DMS79 treated with DMSO at 0.1 percent for 48 hours (cell line): ENCODE measurements at regions not wholly inside any gene's neighbourhood (a gene's known extent, or its start where the extent isn't known, plus 50 kb on each side); places are given as distances from the start of the nearest gene placed in this dataset.
"Not testable (repeated sequence)": the region's sequence is repeated elsewhere in the genome, so short reads cannot be mapped to it uniquely, and the experiment has no call there.

Experiments used
- DNase-seq: peaks from one replicate; lab custom pipeline; 2025; lab: John Stamatoyannopoulos, UW

DNA sequence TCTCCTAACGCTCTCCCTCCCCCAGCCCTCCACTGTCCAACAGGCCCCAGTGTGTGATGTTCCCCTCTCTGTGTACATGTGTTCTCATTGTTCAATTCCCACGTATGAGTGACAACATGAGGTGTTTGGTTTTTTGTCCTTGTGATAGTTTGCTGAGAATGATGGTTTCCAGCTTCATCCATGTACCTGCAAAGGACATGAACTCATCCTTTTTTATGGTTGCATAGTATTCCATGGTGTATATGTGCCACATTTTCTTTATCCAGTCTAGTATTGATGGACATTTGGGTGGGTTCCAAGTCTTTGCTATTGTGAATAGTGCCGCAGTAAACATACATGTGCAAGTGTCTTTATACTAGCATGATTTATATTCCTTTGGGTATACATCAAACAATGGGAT, 347.4 kb downstream of the MAGEE1 start:
- not testable (repeated sequence) for DNase-seq

DNA sequence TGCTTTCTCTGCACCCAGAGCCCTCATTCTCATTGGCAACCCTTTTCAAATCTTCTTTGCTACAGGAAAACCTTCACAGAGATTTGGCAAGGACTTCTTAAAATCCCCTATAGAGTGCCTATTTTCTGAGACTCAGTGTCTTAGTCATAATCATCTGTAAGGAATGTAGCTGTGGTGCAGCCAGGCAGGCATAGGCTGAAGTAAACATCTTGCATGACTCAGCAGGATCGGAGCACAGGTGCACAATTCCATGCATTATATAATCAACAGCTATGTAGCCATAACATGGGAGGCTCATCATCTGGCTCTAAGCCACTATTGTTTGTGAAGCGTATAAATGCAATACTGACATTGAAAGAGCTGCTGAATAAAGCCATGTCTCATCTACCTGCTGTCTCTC, 368.8 kb downstream of the MAGEE1 start:
- DNase-seq, result no peak

DNA sequence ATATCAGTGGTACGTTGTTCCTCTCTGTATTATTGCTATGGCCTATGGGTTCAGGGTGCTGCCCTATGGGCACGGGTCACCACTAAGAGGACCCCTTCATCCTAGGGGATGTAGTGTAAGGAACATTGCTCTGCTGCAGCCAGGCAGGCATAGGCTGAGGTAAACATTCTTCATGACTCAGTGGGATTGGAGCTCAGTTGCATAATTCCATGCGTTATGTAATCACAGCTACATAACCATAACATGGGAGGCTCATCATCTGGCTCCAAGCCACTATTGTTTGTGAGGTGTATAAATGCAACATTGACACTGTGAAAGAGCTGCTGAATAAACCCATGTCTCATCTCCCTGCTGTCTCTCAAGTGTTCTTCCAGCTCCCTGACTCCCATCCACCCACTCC, 375.2 kb downstream of the MAGEE1 start:
- no peak for DNase-seq

DNA sequence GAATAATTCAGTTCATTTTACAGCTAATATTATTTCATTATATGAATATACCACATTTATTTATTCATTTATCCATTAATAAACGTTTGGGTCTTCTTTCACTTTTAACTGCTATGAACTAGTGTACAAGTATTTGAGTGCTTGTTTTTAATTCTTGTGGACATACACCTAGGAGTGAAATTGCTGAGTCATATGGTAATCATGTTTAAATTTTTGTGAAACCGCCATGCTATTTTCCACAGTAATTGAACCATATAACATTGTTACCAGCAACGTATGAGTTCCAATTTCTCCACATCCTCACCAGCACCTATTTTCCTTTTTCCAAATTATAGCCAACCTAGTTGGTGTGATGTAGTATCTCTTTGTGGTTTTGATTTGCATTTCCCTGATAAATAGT, 388.2 kb downstream of the MAGEE1 start:
- DNase-seq, result no peak

DNA sequence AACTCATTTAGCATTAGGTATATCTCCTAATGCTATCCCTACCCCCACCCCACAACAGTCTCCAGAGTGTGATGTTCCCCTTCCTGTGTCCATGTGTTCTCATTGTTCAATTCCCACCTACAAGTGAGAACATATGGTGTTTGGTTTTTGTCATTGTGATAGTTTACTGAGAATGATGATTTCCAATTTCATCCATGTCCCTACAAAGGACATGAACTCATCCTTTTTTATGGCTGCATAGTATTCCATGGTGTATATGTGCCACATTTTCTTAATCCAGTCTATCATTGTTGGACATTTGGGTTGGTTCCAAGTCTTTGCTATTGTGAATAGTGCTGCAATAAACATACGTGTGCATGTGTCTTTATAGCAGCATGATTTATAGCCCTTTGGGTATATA, 389.8 kb downstream of the MAGEE1 start:
- DNase-seq, result not testable (repeated sequence)

DNA sequence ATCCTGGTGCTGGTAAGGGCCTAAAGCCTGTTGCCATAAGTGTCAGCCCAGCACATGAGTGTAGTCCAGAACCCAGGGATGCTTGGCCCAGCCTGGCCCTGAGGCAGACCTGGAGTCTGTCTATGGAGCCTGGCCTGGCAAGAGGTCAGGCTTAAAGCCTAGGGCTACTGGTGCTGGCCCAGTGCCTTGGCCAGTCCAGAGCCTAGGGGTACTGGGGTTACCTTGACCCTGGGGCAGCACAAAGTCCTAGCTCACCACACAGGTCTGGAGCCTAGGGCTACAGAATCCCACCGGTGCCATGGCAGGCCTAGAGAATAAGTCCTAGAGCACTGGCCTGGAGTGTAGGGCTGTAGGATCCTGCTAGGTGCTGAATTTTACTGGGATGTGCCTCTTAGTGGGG, 393.8 kb downstream of the MAGEE1 start:
- DNase-seq, result no peak

DNA sequence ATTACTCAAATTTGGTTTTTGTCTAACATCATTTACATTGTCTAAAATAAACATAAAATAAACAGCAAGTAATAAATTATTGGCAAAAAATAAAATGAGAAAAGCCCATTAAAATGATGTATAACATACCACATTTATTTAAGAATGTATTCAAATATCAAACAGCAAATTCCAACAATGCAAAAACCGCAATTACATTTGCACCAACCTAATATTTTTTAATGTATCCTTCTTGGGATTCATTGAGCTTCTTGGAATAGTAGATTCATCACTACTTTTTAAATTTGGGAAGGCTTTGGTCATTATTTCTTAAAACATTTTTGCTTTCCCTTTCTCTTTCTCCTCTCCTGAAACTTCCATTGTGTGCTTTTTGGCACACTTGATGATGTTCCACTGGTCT, 400.2 kb downstream of the MAGEE1 start:
- no peak for DNase-seq

DNA sequence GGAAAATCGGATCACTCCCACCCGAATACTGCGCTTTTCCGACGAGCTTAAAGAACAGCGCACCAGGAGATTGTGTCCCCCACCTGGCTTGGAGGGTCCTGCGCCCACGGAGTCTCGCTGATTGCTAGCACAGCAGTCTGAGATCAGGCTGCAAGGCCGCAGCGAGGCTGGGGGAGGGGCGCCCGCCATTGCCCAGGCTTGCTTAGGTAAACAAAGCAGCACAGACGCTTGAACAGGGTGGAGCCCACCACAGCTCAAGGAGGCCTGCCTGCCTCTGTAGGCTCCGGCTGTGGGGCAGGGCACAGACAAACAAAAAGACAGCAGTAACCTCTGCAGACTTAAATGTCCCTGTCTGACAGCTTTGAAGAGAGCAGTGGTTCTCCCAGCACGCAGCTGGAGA, 413.4 kb downstream of the MAGEE1 start:
- not testable (repeated sequence) for DNase-seq

DNA sequence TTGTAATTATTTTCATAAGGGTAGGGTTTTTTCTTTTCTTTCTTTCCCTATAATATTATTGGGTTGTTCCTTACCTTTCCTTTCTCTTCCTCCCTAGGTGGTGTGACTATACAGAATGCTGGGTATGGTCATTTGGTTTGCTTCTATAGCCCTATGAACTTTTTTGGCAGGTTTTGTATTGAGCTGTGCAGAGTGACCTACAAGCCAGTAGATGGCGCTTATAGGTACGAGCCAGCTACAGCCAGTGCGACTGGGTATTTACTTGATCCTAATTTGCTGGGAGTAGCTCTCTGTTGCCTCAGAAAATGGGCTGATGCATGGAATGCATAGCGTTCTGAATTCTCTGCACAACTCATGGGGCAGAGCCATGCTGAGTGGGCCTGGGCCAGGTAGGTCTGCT, 423.3 kb downstream of the MAGEE1 start:
- DNase-seq, result no peak

DNA sequence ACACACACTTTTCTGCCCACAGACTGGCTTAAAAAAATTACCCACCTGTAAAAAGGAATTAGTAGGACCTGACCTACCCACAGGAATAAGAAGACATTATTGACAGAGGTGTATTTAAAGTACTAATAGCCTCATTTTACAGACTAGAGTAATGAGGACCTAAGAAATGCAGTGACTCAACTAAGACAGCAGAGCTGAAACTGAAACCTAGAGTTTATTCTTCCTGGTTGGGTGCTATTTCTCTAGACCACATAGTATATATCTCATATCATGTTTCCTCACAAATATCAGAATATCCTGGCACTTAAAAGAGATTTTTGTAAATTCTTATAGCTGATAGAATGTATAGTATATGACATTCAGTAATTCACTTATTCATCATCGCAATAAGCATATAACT, 435.0 kb downstream of the MAGEE1 start:
- DNase-seq, result no peak

DNA sequence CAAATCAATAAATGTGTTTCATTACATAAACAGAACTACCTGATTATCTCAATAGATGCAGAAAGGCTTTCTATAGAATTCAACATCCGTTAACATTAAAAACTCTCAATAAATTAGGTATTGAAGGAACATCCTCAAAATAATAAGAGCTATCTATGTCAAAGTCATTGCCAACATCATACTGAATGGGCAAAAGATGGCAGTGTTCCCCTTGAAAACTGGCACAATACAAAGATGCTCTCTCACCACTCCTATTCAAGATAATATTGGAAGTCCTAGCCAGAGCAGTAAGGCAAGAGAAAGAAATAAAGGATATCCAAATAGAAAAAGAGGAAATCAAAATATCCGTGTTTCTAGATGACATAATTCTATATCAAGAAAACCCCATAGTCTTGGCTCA, 466.4 kb downstream of the MAGEE1 start:
- DNase-seq, result no peak

DNA sequence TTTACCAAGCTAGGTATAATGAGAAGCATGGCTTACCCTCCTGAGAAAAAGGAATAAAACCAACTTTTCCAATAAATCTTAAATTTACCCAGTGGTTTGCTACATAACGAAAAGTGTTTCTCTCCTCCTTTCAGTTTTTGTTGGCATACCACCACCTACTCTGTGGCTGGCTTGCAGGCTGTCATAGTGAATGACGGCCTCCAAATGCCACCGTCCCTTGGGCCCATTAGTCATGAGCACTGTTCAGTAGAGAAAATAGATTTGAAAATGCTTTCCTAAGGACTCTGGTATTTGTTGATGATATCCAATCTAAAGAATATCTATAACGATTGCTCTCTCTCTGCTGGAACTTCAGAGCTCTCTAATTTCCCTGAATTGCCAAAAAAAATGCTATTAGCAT, 488.3 kb downstream of the MAGEE1 start:
- no peak for DNase-seq

DNA sequence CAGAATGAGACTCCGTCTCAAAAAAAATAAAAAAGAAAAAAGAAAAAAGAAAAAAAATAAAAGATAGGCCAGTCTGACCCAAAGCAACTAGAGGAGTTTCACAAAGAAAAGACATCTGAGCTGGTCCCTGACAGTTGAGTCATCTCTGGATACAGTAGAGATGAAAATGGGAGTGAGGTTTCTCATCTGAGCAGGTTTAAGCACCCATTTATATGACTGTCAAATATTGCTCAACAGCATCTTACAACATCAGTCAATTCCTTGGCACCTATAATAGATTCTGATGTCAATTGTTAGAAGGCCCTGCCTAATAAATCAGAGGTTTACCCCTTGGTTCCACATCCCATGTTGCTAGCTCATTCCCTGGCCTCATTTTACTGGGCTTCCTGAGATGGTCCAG, 490.5 kb downstream of the MAGEE1 start:
- DNase-seq, result no peak

DNA sequence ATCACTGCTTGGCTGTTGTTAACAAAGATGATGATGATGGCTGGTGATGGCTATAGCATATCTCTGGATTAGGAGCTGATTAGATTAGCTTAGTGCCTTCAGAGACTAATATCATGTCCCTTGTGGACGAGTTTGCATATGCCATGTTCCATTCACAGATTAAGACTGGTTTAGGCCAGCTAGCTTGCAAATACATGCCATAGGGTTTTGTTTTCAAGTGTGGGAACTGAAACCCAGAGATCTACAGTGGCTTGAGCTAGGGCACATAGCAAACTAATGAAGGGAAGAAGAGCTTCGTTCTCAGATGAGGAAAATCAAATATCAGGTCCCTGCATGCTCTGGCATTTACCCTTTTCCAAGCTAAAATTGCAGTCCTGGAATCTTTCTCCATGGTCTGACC, 492.3 kb downstream of the MAGEE1 start:
- DNase-seq, result no peak

DNA sequence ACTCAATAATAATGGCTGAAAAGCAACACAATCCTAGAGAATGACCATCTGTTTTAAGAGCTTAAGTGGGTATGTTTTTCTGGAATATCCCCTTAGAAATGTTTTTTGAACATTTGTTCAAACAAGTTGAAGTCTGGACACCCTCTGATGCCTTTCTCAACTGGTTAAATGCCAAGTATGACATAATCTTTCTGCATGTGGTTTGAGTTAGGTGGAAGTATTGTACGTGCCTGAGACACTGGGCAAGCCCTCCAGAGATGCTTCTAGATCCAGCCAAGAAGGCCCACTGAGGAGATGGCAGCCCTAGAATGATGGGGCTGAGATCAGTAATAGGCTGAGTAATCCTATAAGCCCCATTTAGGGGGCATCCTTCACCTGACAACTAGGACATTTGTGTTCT, 493.1 kb downstream of the MAGEE1 start:
- no peak for DNase-seq

DNA sequence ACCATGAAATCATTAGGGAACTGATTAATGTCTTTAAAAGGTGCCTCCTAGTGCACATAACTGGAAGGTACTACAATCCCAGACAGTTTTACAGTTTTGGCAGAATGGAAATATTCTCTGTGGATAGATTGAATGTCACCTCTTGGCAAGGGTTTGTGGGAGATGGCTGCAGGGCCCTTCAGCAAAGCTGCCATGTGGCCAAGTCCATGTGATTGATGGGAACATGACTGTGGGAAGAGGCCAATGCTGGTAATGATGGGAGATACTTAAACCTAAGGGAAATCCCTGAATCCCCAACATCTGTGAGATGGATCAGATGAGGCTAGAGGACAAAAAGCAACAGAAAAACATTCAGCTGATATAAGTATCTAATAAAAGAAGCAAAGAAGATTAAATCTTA, 493.7 kb downstream of the MAGEE1 start:
- DNase-seq, result no peak

DNA sequence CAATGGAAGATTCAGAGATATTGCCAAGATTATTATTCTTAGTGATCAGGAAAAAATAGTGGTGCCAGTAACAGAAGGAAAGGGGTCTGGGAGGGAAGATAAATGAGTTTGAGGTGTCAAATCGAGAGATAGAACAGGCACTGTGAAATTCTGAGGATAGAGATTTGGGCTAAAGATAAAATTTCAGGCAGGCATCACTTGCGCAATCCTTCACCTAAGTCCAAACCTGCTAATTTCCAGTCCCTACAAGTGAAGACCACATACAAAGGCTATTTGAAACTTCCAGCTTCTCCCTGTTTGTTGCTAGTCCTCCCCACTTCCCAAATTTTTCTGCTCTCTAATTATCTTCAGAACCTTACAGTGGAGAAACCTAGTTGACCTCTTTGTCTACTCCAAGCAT, 494.6 kb downstream of the MAGEE1 start:
- DNase-seq, result no peak

DNA sequence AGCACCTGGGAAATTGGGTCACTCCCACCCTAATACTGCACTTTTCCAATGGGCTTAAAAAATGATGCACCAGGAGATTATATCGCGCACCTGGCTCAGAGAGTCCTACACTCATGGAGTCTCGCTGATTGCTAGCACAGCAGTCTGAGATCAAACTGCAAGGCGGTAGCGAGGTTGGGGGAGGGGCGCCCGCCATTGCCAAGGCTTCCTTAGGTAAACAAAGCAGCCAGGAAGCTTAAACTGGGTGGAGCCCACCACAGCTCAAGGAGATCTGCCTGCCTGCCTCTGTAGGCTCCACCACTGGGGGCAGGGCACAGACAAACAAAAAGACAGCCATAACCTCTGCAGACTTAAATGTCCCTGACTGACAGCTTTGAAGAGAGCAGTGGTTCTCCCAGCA, 497.1 kb downstream of the MAGEE1 start:
- not testable (repeated sequence) for DNase-seq

DNA sequence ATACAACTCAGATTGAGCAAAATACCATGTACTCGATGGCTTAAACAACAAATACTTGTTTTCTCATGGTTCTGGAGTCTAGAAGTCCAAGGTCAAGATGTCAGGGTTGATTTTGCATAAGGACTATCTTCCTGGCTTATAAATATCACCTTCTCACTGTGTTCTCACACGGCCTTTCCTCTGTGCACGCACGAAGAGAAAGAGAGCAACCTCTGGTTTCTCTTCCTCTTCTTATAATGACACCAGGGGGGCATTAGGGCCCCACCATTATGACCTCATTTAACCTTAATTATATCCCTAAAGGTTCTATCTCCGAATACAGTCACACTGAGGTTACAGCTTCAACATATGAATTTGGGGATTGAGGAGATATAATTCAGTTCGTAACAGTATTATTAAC, 504.0 kb downstream of the MAGEE1 start:
- no peak for DNase-seq

DNA sequence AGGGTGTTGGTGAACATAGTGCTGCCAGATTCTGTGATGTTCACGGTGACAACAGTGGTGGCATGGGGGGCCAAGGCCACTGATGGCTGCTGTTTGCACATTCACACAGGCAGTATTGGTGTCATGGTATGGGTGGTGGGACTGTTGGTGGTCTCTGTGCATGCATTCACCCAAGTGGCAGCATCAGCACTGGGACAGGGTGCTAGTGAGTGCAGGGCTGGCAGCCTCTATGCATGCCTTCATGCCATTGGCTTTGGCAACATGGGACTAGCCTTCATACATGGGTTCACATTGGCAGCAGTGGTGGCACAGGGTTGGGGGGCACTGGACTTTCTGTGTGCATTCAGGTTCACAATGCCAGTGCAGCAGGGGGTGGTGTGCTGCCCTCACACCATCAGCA, 489.7 kb upstream of the FGF16 start:
- DNase-seq, result no peak

DNA sequence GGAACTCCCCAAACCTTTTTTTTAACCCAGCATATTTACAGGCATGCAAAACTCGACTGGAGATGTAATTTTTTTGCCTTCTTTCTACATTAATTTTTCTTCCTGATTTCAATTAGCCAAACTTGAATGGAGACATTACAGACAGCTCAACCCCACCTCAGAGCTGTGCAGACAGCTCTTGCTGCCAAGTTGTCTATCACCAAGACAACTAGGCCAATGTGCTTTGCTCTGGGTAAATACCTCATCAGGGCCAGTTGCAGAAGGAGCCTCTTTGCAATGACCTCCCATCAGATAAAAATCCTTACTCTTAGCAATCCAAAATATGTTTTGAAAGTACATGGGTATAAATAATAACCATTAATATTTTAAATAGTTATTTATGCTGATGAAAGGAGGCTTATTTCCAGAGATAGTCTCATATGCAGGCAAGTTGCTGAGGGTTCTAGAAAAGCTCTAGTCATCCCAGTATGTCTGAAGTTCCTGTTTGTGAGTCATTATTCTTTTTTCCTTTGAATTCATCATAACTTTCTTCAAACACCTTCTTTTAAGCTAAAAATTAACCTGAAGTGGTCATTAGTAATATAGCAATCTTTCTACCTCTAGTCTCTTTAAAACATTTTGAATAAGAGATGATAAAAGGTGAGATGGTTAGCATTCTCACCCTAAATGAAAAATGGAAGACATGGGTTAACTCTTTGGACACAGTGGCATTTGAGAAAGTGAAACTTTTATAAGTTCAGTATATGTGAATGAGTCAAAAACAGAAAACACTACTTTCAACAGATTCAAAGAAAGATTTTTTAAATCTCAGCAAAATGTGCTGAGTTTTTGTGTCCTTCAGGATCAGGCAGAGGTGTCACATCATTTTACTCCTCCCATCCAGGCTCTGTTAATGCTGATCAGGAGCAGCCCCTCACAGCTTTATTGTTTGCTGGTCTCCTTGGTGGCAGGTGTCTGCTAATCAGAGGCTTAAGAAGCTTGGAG, 475.5 kb upstream of the FGF16 start:
- DNase-seq, result no peak

DNA sequence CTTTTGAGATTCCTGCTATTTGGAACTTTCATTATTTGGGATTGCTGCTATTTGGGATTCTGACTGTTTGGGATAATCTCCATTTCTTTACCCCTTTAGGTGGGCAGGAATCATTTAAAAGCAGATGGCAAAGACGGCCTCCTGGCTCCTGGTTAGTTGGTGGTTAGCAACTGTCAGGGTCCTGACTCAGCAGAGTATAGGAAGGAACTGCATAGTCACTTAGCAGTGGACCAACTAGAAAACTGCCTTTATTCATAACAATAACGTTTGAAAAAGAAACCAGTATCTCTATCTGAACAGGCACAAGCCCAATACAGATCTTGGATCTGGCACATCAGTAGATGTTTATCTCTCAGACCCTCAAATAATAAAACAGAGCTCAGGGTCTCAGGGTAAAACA, 469.7 kb upstream of the FGF16 start:
- no peak for DNase-seq

DNA sequence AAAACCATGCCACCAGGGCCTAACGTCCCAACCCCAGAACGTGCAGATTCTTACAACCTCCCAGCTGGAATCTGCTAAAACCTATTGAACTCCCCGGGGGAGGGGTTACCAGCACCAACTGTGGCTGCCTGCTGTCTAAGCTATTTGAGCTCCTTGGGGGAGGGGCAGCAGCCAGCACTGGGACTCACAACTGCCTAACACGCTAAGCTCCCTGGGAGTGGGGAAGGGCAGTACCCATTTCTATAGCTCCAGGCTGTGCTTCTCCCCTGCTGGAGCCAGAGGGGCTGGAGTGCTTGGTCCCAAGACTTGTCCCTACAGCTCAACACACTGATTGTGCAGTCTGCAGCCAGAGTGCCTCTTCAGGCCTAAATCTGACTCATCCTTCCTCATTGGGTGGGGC, 459.8 kb upstream of the FGF16 start:
- no peak for DNase-seq

DNA sequence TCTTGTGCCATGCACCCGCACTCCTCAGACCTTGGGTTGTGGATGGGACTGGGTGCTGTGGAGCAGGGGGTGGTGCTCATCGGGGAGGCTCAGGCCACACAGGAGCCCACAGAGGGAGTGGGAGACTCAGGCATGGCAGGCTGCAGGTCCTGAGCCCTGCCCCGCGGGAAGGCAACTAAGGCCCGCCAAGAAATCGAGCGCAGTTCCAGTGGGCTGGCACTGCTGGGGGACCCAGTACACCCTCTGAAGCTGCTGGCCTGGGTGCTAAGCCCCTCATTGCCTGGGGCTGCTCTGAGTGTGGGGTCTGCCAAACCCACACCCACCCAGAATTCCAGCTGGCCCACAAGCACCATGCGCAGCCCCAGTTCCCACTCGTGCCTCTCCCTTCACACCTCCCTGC, 450.5 kb upstream of the FGF16 start:
- DNase-seq, result no peak
